Loucy (cell line): ENCODE measurements at regions not wholly inside any gene's neighbourhood (a gene's known extent, or its start where the extent isn't known, plus 50 kb on each side); places are given as distances from the start of the nearest gene placed in this dataset.
"Not testable (repeated sequence)": the region's sequence is repeated elsewhere in the genome, so short reads cannot be mapped to it uniquely, and the experiment has no call there.

Source experiments
- CTCF ChIP-seq: fragments of 200-600 bp; sonication (generic); conservative IDR thresholded peaks from 2 replicates; pipeline ENCODE4 v1.5.1; 2014; ENCODE audit warnings: mild to moderate bottlenecking, antibody characterized with exemption, low read length
- EZH2phosphoT487 ChIP-seq: fragments of 200-600 bp; IDR thresholded peaks from 2 replicates; pipeline ENCODE4 v1.6.1; 2018; ENCODE audit warnings: antibody characterized with exemption, mild to moderate bottlenecking, moderate library complexity, borderline replicate concordance

GRCh38 chr2:87521489-87521888 lies 226.4 kb upstream of the PLGLB2 start:
- not testable (repeated sequence) for TF ChIP-seq CTCF, EZH2phosphoT487
